Neural progenitor cell (in vitro differentiated cells): ENCODE measurements at regions not wholly inside any gene's neighbourhood (a gene's known extent, or its start where the extent isn't known, plus 50 kb on each side); places are given as distances from the start of the nearest gene placed in this dataset.

Source experiments
- DNase-seq: peaks from one replicate; pipeline ENCODE4 v3.0.0-alpha.2; 2016; ENCODE audit warnings: low spot score
- H2AFZ ChIP-seq: fragments of 200-600 bp; sonication (generic); replicated peaks from 2 replicates; pipeline ENCODE4 v1.6.1; 2016; ENCODE audit warnings: antibody characterized with exemption
- H3F3A ChIP-seq: fragments of 200-600 bp; sonication (generic); 2 replicates; pipeline ENCODE4 v1.6.1; 2016; ENCODE audit warnings: antibody characterized with exemption, low read depth
- H3K27ac ChIP-seq: fragments of 200-600 bp; sonication (generic); 2 replicates; pipeline ENCODE4 v1.5.1; 2016; ENCODE audit warnings: mild to moderate bottlenecking
- H3K27me3 ChIP-seq: fragments of 200-600 bp; sonication (generic); 2 replicates; pipeline ENCODE4 v1.6.1; 2016; ENCODE audit warnings: mild to moderate bottlenecking, moderate library complexity
- H3K36me3 ChIP-seq: fragments of 200-600 bp; sonication (generic); 2 replicates; pipeline ENCODE4 v1.5.1; 2016
- H3K4me1 ChIP-seq: fragments of 200-600 bp; sonication (generic); 2 replicates; pipeline ENCODE4 v1.6.1; 2016; ENCODE audit warnings: mixed run types
- H3K4me2 ChIP-seq: fragments of 200-600 bp; sonication (generic); 2 replicates; pipeline ENCODE4 v1.6.1; 2016
- H3K4me3 ChIP-seq: fragments of 200-600 bp; sonication (generic); 2 replicates; pipeline ENCODE4 v1.5.1; 2016
- H3K79me2 ChIP-seq: fragments of 200-600 bp; sonication (generic); 2 replicates; pipeline ENCODE4 v1.6.1; 2016; ENCODE audit warnings: low read depth
- H3K9ac ChIP-seq: fragments of 200-600 bp; sonication (generic); 2 replicates; pipeline ENCODE4 v1.6.1; 2016
- H3K9me3 ChIP-seq: fragments of 200-600 bp; sonication (generic); 2 replicates; pipeline ENCODE4 v1.5.1; 2016; ENCODE audit warnings: low read depth
- H4K20me1 ChIP-seq: fragments of 200-600 bp; sonication (generic); 2 replicates; pipeline ENCODE4 v1.6.1; 2016; ENCODE audit warnings: low read depth
- H3K27ac Mint-ChIP-seq: 3 replicates; pipeline ENCODE4 v1.8.0; 2021; ENCODE audit warnings: mixed read lengths
- H3K27me3 Mint-ChIP-seq: 2 replicates; pipeline ENCODE4 v1.8.0; 2022; ENCODE audit warnings: low read depth, mild to moderate bottlenecking, inconsistent platforms, moderate library complexity, mixed read lengths; ENCODE audit not compliant: insufficient read depth
- H3K36me3 Mint-ChIP-seq: 3 replicates; pipeline ENCODE4 v1.8.0; 2021; ENCODE audit warnings: mixed read lengths
- H3K4me1 Mint-ChIP-seq: 3 replicates; pipeline ENCODE4 v1.8.0; 2021; ENCODE audit warnings: mixed read lengths
- H3K4me3 Mint-ChIP-seq: 3 replicates; pipeline ENCODE4 v1.8.0; 2021; ENCODE audit warnings: mild to moderate bottlenecking, moderate library complexity, mixed read lengths
- H3K9me3 Mint-ChIP-seq: 3 replicates; pipeline ENCODE4 v1.8.0; 2020; ENCODE audit warnings: mixed read lengths
- EZH2 ChIP-seq: fragments of 200-600 bp; sonication (generic); IDR thresholded peaks from 2 replicates; pipeline ENCODE4 v1.6.1; 2017; ENCODE audit warnings: antibody characterized with exemption, mild to moderate bottlenecking, moderate library complexity
- EZH2phosphoT487 ChIP-seq: fragments of 200-600 bp; sonication (generic); IDR thresholded peaks from 2 replicates; pipeline ENCODE4 v1.6.1; 2017; ENCODE audit warnings: antibody characterized with exemption
- TF ChIP-seq, protein P1 (sequence below): fragments of 200-600 bp; sonication (generic); IDR thresholded peaks from 2 replicates; pipeline ENCODE4 v1.5.1; 2017; ENCODE audit warnings: antibody characterized with exemption, mild to moderate bottlenecking

DNA sequence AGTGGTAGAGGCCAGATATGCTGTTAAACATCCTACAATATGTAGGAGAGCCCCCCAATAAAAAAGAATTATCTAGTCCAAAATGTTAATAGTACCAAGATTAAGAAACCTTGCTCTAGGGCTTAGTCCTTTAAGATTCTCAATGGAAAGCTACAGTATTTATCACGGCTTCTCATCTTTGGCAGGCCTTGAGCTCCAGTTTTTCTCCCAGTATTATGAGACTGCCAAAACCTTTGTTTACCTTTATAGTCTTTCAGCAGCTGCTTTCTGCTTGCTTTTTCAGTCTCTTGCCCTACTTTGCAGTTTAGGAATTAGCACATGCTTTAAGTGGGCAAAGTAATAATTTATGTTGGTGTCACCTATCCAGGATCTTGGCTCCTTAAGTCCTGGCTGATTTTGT, 59.7 kb downstream of the NHLRC1 start:
- H3K4me3 Mint-ChIP-seq = no peak overlapping the region
- Histone ChIP-seq H3K4me3 (no peak overlapping the region), H3K79me2 (no peaks in the 10 kb centered on the region), H3K36me3 (no peaks in the 10 kb centered on the region), H3K27ac (no peak overlapping the region), H4K20me1 (no peaks in the 10 kb centered on the region), H3K9me3 (peaks cover 6% of the 10 kb centered on the region), H3F3A (no peaks in the 10 kb centered on the region), H3K4me1 (no peaks in the 10 kb centered on the region), H3K27me3 (no peaks in the 10 kb centered on the region), H3K4me2 (no peak overlapping the region), H2AFZ (no peak overlapping the region), H3K9ac (no peak overlapping the region)
- H3K27me3 Mint-ChIP-seq = no peaks in the 10 kb centered on the region
- H3K36me3 Mint-ChIP-seq = no peaks in the 10 kb centered on the region
- TF ChIP-seq EZH2 (no peak), EZH2phosphoT487 (no peak)
- TF ChIP-seq, protein P1, sequence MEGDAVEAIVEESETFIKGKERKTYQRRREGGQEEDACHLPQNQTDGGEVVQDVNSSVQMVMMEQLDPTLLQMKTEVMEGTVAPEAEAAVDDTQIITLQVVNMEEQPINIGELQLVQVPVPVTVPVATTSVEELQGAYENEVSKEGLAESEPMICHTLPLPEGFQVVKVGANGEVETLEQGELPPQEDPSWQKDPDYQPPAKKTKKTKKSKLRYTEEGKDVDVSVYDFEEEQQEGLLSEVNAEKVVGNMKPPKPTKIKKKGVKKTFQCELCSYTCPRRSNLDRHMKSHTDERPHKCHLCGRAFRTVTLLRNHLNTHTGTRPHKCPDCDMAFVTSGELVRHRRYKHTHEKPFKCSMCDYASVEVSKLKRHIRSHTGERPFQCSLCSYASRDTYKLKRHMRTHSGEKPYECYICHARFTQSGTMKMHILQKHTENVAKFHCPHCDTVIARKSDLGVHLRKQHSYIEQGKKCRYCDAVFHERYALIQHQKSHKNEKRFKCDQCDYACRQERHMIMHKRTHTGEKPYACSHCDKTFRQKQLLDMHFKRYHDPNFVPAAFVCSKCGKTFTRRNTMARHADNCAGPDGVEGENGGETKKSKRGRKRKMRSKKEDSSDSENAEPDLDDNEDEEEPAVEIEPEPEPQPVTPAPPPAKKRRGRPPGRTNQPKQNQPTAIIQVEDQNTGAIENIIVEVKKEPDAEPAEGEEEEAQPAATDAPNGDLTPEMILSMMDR = no peak
- no peak for DNase-seq
- H3K4me1 Mint-ChIP-seq = no peaks in the 10 kb centered on the region
- H3K9me3 Mint-ChIP-seq = peaks cover 28% of the 10 kb centered on the region
- H3K27ac Mint-ChIP-seq = no peak overlapping the region

DNA sequence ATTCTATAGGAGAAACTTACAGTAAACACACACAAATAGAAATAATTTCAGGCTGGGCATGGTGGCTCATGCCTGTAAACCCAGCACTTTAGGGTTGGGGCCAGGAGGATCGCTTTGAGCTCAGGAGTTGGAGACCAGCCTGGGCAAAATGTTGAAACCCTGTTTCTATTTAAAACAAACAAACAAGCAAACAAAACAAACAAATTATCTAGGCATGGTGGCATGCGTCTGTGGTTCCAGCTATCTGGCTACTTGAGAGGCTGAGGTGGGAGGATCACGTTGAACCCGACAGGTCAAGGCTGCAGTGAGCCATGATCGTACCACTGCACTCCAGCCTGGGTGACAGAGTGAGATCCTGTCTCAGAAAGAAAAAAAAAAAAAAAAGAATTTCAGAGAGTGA, 64.0 kb downstream of the NHLRC1 start:
- no peak overlapping the region for H3K4me2 ChIP-seq
- no peaks in the 10 kb centered on the region for H3K4me1 Mint-ChIP-seq
- no peak overlapping the region for H2AFZ ChIP-seq
- no peak overlapping the region for H3K9ac ChIP-seq
- TF ChIP-seq EZH2 = no peak
- peaks cover 11% of the 10 kb centered on the region for H3K9me3 Mint-ChIP-seq
- H3K4me1 ChIP-seq = no peaks in the 10 kb centered on the region
- no peaks in the 10 kb centered on the region for H3K36me3 Mint-ChIP-seq
- H4K20me1 ChIP-seq = no peaks in the 10 kb centered on the region
- H3K4me3 ChIP-seq = no peak overlapping the region
- H3K4me3 Mint-ChIP-seq = no peak overlapping the region
- H3K36me3 ChIP-seq = no peaks in the 10 kb centered on the region
- no peak for DNase-seq
- H3K27ac ChIP-seq = no peak overlapping the region
- peaks cover 6% of the 10 kb centered on the region for H3K9me3 ChIP-seq
- no peaks in the 10 kb centered on the region for H3F3A ChIP-seq
- H3K27ac Mint-ChIP-seq = no peak overlapping the region
- no peaks in the 10 kb centered on the region for H3K27me3 Mint-ChIP-seq
- no peaks in the 10 kb centered on the region for H3K27me3 ChIP-seq
- H3K79me2 ChIP-seq = no peaks in the 10 kb centered on the region

DNA sequence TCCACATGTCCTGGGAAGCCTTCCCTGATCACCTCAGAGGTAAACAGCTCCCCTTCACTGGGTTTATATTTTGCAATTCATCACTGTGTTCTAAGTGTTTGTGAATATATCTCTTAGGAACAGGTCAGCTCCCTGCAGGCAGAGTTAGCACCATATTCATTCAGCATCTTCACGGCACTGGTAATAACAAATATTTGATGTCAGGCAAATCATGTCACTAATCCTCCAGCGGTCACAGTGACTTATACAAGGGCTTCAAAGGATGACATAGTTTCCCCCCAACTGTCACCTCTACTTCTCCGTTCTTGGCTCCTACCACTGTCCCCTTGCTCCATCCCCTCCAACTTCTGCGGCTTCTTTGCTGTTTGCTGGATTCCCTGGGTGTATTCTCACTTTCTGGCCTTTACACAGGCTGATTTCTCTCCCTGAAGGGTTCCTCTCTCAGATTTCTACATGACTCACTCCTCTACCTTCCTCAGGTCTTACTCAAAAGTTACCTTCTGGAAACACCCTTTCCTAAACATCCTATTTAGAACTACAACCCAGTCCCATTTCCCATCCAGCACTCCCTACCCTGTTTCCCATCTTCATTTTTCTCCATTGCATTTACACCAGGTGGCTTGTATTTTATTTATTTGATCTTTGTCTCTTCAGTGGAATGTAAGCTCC, 66.6 kb downstream of the NHLRC1 start:
- H3K4me3 Mint-ChIP-seq = no peak overlapping the region
- no peak for TF ChIP-seq EZH2phosphoT487
- TF ChIP-seq, protein P1 = no peak
- TF ChIP-seq EZH2 = no peak

DNA sequence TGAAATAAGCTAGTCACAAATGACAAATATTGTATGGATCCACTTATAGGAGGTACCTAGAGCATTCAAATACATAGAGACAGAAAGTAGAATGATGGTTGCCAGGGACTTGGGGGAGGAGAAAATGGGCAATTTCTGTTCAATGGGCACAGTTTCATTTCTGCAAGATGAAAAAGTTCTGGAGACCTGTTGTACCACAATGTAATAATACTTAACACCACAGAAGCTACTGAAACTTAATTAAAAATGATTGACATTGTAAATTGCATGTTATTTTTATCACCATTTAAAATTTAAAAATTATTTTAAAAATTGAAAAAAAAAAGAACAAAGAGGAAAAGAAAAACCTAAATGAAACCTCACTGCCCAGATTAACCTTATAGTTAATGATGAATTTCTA, 67.4 kb downstream of the NHLRC1 start:
- H3K4me3 ChIP-seq = no peak overlapping the region
- H3K9me3 Mint-ChIP-seq = no peaks in the 10 kb centered on the region
- no peaks in the 10 kb centered on the region for H3K27me3 Mint-ChIP-seq
- H3K4me3 Mint-ChIP-seq = no peak overlapping the region
- H2AFZ ChIP-seq = no peak overlapping the region
- no peak overlapping the region for H3K4me2 ChIP-seq
- DNase-seq = no peak
- H3K36me3 Mint-ChIP-seq = no peaks in the 10 kb centered on the region
- no peaks in the 10 kb centered on the region for H3K9me3 ChIP-seq
- no peaks in the 10 kb centered on the region for H3K79me2 ChIP-seq
- H3K27ac ChIP-seq = no peak overlapping the region
- no peak overlapping the region for H3K9ac ChIP-seq
- no peaks in the 10 kb centered on the region for H4K20me1 ChIP-seq
- no peaks in the 10 kb centered on the region for H3K36me3 ChIP-seq
- no peaks in the 10 kb centered on the region for H3K4me1 ChIP-seq
- H3K4me1 Mint-ChIP-seq = no peaks in the 10 kb centered on the region
- no peak overlapping the region for H3K27ac Mint-ChIP-seq
- TF ChIP-seq, protein P1 = no peak
- TF ChIP-seq EZH2phosphoT487 = no peak
- no peak for TF ChIP-seq EZH2
- H3K27me3 ChIP-seq = no peaks in the 10 kb centered on the region
- no peaks in the 10 kb centered on the region for H3F3A ChIP-seq

More for the DNA sequence above, 66.6 kb downstream of the NHLRC1 start:
- Mint-ChIP-seq H3K36me3 (no peaks in the 10 kb centered on the region), H3K27ac (no peak overlapping the region), H3K27me3 (no peaks in the 10 kb centered on the region), H3K9me3 (no peaks in the 10 kb centered on the region), H3K4me1 (no peaks in the 10 kb centered on the region)
- Histone ChIP-seq H3K9ac (no peak overlapping the region), H3K36me3 (no peaks in the 10 kb centered on the region), H3K9me3 (no peaks in the 10 kb centered on the region), H3K4me2 (no peak overlapping the region), H3K27ac (no peak overlapping the region), H3K4me3 (no peak overlapping the region), H2AFZ (peak overlapping the region; percentile 8), H4K20me1 (no peaks in the 10 kb centered on the region), H3K27me3 (no peaks in the 10 kb centered on the region), H3K4me1 (no peaks in the 10 kb centered on the region), H3F3A (no peaks in the 10 kb centered on the region), H3K79me2 (no peaks in the 10 kb centered on the region)
- no peak for DNase-seq
